ENCODE measurements at regions not wholly inside any gene's neighbourhood (a gene's known extent, or its start where the extent isn't known, plus 50 kb on each side); places are given as distances from the start of the nearest gene placed in this dataset.

DNA sequence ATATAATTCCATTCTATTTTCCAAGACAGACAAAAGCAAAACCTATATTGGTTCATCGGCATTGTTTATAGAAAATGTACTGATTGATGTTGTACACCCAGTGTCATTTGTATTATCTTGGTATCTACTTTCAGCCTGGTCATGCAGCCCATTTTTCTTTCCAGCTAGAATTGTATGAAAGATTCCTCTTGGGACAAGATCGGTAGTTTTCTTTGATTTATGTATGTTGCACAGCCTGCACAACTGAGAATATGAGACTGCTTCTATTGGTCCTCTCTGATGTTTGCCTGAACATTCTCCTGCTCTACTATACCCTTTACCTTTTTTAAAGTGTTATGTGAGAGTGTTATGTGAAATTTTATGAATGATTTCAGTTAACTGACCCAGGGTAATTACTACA lies 487.7 kb upstream of the PRR20A start:
- Histone ChIP-seq H3K36me3 (no peaks in the 10 kb centered on the region), H3K4me1 (no peaks in the 10 kb centered on the region), H3K27ac (no peak overlapping the region), H3K27me3 (no peaks in the 10 kb centered on the region), H3K9me3 (no peaks in the 10 kb centered on the region), H3K4me3 (no peak overlapping the region)
- DNase-seq (no peak), ATAC-seq (ENCODE audit: low FRiP score in 2 of 2) (no peak)
- WGBS, 2 donors, result 57 to 66% methylated on average over 2 of the region's 2 CpGs
- TF ChIP-seq EP300 (IDR thresholded peaks at IDR 0.05) (no peak), POLR2A (IDR thresholded peaks at IDR 0.05) (no peak), POLR2AphosphoS5 (IDR thresholded peaks at IDR 0.05) (no peak)
- TF ChIP-seq, protein P1, sequence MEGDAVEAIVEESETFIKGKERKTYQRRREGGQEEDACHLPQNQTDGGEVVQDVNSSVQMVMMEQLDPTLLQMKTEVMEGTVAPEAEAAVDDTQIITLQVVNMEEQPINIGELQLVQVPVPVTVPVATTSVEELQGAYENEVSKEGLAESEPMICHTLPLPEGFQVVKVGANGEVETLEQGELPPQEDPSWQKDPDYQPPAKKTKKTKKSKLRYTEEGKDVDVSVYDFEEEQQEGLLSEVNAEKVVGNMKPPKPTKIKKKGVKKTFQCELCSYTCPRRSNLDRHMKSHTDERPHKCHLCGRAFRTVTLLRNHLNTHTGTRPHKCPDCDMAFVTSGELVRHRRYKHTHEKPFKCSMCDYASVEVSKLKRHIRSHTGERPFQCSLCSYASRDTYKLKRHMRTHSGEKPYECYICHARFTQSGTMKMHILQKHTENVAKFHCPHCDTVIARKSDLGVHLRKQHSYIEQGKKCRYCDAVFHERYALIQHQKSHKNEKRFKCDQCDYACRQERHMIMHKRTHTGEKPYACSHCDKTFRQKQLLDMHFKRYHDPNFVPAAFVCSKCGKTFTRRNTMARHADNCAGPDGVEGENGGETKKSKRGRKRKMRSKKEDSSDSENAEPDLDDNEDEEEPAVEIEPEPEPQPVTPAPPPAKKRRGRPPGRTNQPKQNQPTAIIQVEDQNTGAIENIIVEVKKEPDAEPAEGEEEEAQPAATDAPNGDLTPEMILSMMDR (IDR thresholded peaks at IDR 0.05), result no peak

DNA sequence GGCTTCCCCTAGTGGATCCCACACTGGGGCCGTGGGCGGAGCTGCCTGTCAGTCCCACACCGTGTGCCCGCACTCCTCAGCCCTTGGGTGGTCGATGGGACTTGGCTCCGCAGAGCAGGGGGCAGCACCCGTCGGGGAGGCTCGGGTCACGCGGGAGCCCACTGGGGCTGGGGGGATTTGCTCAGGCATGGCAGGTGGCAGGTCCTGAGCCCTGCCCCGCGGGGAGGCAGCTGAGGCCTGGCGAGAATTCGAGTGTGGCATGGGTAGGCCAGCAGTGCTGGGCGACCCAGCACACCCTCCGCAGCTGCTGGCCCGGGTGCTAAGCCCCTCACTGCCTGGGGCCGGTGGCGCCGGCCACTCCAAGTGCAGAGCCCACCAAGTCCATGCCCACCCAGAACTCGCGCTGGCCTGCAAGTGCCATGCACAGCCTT lies 481.7 kb upstream of the PRR20A start:
- ATAC-seq (ENCODE audit: low FRiP score in 2 of 2), result peak in 1 of 2 donors; percentile 53
- peak in 1 of 2 donors; percentile 72 for DNase-seq
- no peak for TF ChIP-seq POLR2AphosphoS5 (IDR thresholded peaks at IDR 0.05)
- no peak for TF ChIP-seq POLR2A (IDR thresholded peaks at IDR 0.05)
- TF ChIP-seq, protein P1 (IDR thresholded peaks at IDR 0.05), result no peak
- no peak for TF ChIP-seq EP300 (IDR thresholded peaks at IDR 0.05)
- Histone ChIP-seq H3K4me1 (no peaks in the 10 kb centered on the region), H3K4me3 (no peak overlapping the region), H3K9me3 (peaks cover 0 to 5% (median 0%) of the 10 kb centered on the region in 4 donors), H3K27ac (no peak overlapping the region), H3K36me3 (no peaks in the 10 kb centered on the region), H3K27me3 (no peaks in the 10 kb centered on the region)
- WGBS, 2 donors, result 98% methylated on average over 9 of the region's 23 CpGs; no CpG with 5 or more reads in 1 of the 2 donors

DNA sequence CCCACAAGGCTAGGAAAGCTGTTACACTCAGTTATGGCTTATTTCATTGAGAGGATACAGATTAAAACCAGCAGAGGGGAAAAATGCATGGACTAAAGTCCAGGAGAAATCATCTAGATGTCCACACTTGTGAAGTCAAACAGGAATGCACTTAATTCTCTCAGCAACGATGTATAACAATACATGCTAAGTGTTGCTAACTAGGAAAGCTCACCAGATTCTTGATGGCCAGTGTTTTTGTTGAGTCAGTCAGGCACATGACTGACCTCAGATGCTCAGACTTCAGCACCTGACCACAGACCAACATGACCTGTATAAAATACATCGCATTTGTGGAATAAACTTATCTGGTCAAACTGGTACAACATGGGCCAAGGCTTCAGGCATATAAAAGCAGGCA lies 470.2 kb upstream of the PRR20A start:
- no peaks in the 10 kb centered on the region for H3K9me3 ChIP-seq
- 70 to 79% methylated on average over 2 of the region's 2 CpGs for WGBS, 2 donors
- ATAC-seq (ENCODE audit: low FRiP score in 2 of 2) (no peak), DNase-seq (no peak)
- H3K27me3 ChIP-seq, result no peaks in the 10 kb centered on the region
- no peak overlapping the region for H3K4me3 ChIP-seq
- H3K36me3 ChIP-seq, result no peaks in the 10 kb centered on the region
- no peaks in the 10 kb centered on the region for H3K4me1 ChIP-seq
- no peak for TF ChIP-seq POLR2A (IDR thresholded peaks at IDR 0.05)
- TF ChIP-seq, protein P1 (IDR thresholded peaks at IDR 0.05), result no peak
- TF ChIP-seq POLR2AphosphoS5 (IDR thresholded peaks at IDR 0.05), result no peak
- TF ChIP-seq EP300 (IDR thresholded peaks at IDR 0.05), result no peak
- no peak overlapping the region for H3K27ac ChIP-seq

DNA sequence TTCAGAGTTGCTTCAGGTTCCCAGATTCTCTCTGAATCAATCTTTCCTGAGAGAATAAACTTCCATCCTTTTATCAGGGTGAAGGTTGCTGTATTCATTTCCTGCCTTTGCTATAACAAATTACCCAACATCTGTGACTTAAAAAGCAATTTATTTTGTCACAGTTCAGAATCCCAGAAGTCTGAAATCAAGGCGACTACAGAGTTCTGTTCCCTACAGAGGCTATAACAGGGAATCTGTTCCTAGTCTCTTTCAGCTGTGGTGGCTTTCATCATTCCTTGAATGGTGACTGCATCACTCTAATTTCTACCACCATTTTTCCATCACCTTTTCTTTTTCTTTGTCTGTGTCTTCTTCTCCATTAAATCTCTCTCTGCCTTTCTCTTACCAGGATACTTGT lies 459.3 kb upstream of the PRR20A start:
- H3K4me3 ChIP-seq, result no peak overlapping the region
- ATAC-seq (ENCODE audit: low FRiP score in 2 of 2), result no peak
- 59 to 61% methylated on average over 1 of the region's 1 CpG for WGBS, 2 donors
- TF ChIP-seq EP300 (IDR thresholded peaks at IDR 0.05) (no peak), POLR2AphosphoS5 (IDR thresholded peaks at IDR 0.05) (no peak), POLR2A (IDR thresholded peaks at IDR 0.05) (no peak)
- TF ChIP-seq, protein P1 (IDR thresholded peaks at IDR 0.05), result no peak
- H3K36me3 ChIP-seq, result no peaks in the 10 kb centered on the region
- H3K27me3 ChIP-seq, result no peaks in the 10 kb centered on the region
- no peak overlapping the region for H3K27ac ChIP-seq
- peaks cover 0 to 11% (median 5%) of the 10 kb centered on the region in 4 donors for H3K9me3 ChIP-seq
- no peaks in the 10 kb centered on the region for H3K4me1 ChIP-seq
- DNase-seq, result no peak

DNA sequence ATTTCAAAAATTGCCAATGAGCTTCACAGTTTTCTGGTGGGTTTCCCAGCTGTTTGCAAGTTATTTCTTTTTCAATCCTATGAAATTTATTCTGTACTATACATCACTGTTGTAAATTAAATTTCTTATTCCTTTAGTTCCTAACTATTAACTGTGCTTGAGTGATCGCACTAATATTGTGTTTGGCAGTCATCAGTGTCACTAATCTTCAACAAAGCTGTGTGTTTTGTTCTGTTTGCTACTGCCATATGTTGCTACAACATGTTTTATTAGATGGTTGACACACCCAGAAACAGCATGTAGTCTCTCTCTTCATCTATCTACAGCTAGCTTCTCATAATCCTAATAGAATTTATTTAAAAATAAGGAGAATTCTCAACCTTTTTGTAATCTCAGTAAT lies 453.6 kb upstream of the PRR20A start:
- no peaks in the 10 kb centered on the region for H3K36me3 ChIP-seq
- ATAC-seq (ENCODE audit: low FRiP score in 2 of 2) (no peak), DNase-seq (no peak)
- H3K4me3 ChIP-seq, result no peak overlapping the region
- TF ChIP-seq POLR2A (IDR thresholded peaks at IDR 0.05) (no peak), EP300 (IDR thresholded peaks at IDR 0.05) (no peak), POLR2AphosphoS5 (IDR thresholded peaks at IDR 0.05) (no peak)
- TF ChIP-seq, protein P1 (IDR thresholded peaks at IDR 0.05), result no peak
- no peak overlapping the region for H3K27ac ChIP-seq
- H3K27me3 ChIP-seq, result no peaks in the 10 kb centered on the region
- H3K9me3 ChIP-seq, result no peaks in the 10 kb centered on the region
- no peaks in the 10 kb centered on the region for H3K4me1 ChIP-seq
- WGBS, 2 donors, result 69 to 85% methylated on average over 1 of the region's 1 CpG
